K562 (cell line): ENCODE measurements at regions not wholly inside any gene's neighbourhood (a gene's known extent, or its start where the extent isn't known, plus 50 kb on each side); places are given as distances from the start of the nearest gene placed in this dataset.

Experiments
- ETS2 ChIP-seq: IDR thresholded peaks from 2 replicates; pipeline ENCODE4 v1.6.1; 2016; ENCODE audit warnings: borderline replicate concordance, missing genetic modification characterization, mild to moderate bottlenecking, moderate library complexity, missing compliant biosample characterization; ENCODE audit not compliant: poor library complexity, severe bottlenecking
- HNRNPH1 ChIP-seq: fragments of 200-400 bp; formaldehyde crosslinking; optimal IDR thresholded peaks from 2 replicates; pipeline ENCODE3; 2017; ENCODE audit warnings: low read depth, mild to moderate bottlenecking, low read length, moderate library complexity
- JUN ChIP-seq, 2 experiments: sonication (generic) in 1 of 2; formaldehyde crosslinking in 1 of 2; IDR thresholded peaks; 2 replicates each; pipeline versions ENCODE4 v1.6.1 to v1.8.0; 2012 to 2022; ENCODE audit warnings: borderline replicate concordance in 2 of 2, mild to moderate bottlenecking in 2 of 2, improper control_type of control experiment in 1 of 2, low read depth in 1 of 2, low read length in 1 of 2, missing genetic modification reagents in 1 of 2
- MTA2 ChIP-seq: fragments of 450-650 bp; IDR thresholded peaks from 2 replicates; pipeline ENCODE4 v1.6.1; 2016; ENCODE audit warnings: low read depth
- MTA3 ChIP-seq: fragments of 450-650 bp; formaldehyde crosslinking; IDR thresholded peaks from 2 replicates; pipeline ENCODE4 v1.6.1; 2017; ENCODE audit warnings: mild to moderate bottlenecking, borderline replicate concordance
- NONO ChIP-seq, 2 experiments: fragments of 200-400 bp in 1 of 2; fragments of 450-650 bp in 1 of 2; formaldehyde crosslinking in 1 of 2; IDR thresholded peaks; 2 replicates each; pipeline ENCODE4 v1.6.1; 2017; ENCODE audit warnings: low read depth in 2 of 2, mild to moderate bottlenecking in 2 of 2, moderate library complexity in 2 of 2, low read length in 1 of 2
- PPARD ChIP-seq: fragments of 250-450 bp; sonication (Bioruptor Pico); IDR thresholded peaks from 2 replicates; pipeline ENCODE4 v1.8.0; 2022; ENCODE audit warnings: inconsistent platforms, mild to moderate bottlenecking, moderate library complexity
- SAFB ChIP-seq: fragments of 200-400 bp; formaldehyde crosslinking; IDR thresholded peaks from 2 replicates; pipeline ENCODE4 v1.6.1; 2017; ENCODE audit warnings: low read depth, low read length, borderline replicate concordance
- WHSC1 ChIP-seq: IDR thresholded peaks from one replicate; pipeline ENCODE4 v1.6.1; 2012; ENCODE audit warnings: low read length, control low read depth, inconsistent platforms
- ZNF253 ChIP-seq: fragments of 250-450 bp; sonication (Bioruptor Pico); conservative IDR thresholded peaks from 2 replicates; pipeline ENCODE4 v1.6.1; 2021; ENCODE audit warnings: mild to moderate bottlenecking
- ZNF263 ChIP-seq: sonication (generic); formaldehyde crosslinking; IDR thresholded peaks from 2 replicates; pipeline ENCODE4 v1.8.0; 2022; ENCODE audit warnings: mild to moderate bottlenecking, missing genetic modification reagents, borderline replicate concordance
- TF ChIP-seq, protein P1 (sequence below): sonication (generic); formaldehyde crosslinking; IDR thresholded peaks from 2 replicates; pipeline ENCODE4 v1.8.0; 2022; ENCODE audit warnings: mild to moderate bottlenecking, missing genetic modification reagents
- TF ChIP-seq, protein P2 (sequence below): fragments of 450-650 bp; IDR thresholded peaks from 2 replicates; pipeline ENCODE4 v1.6.1; 2016; ENCODE audit warnings: low read depth, mild to moderate bottlenecking, moderate library complexity

DNA sequence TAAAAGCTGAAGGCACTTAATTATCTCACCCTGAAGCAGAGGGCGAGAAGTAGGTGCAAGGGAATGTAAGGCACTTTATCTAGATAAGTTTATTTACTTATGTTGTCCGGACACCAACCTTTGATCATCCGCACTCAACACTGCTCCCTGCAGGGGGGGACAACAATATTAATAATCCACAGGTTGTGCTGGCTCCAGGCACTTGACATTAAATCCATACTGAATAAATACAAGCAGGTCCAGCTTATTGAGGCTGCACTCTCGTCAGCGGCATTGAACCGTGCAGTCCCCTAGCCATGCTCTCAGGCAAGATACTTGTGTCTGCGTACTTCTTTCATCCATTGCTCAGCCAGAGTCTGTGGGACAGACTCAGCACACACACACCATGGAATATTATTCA is 374.5 kb upstream of the NBEA start (continued):
- TF ChIP-seq HNRNPH1 (no peak), NONO (IDR thresholded peaks at IDR 0.05; ENCODE audit: low read depth in 2 of 2, low read length in 1 of 2) (no peak), ZNF263 (CRISPR knock-in tag) (no peak), WHSC1 (no peak), JUN (IDR thresholded peaks at IDR 0.05; ENCODE audit: borderline replicate concordance, low read depth, low read length) (no peak), JUN (CRISPR knock-in tag; IDR thresholded peaks at IDR 0.05; ENCODE audit: borderline replicate concordance) (no peak), PPARD (CRISPR knock-in tag) (no peak), MTA2 (no peak), ZNF253 (CRISPR knock-in tag) (no peak), ETS2 (tag) (no peak), MTA3 (no peak), SAFB (no peak)
- TF ChIP-seq, protein P1, sequence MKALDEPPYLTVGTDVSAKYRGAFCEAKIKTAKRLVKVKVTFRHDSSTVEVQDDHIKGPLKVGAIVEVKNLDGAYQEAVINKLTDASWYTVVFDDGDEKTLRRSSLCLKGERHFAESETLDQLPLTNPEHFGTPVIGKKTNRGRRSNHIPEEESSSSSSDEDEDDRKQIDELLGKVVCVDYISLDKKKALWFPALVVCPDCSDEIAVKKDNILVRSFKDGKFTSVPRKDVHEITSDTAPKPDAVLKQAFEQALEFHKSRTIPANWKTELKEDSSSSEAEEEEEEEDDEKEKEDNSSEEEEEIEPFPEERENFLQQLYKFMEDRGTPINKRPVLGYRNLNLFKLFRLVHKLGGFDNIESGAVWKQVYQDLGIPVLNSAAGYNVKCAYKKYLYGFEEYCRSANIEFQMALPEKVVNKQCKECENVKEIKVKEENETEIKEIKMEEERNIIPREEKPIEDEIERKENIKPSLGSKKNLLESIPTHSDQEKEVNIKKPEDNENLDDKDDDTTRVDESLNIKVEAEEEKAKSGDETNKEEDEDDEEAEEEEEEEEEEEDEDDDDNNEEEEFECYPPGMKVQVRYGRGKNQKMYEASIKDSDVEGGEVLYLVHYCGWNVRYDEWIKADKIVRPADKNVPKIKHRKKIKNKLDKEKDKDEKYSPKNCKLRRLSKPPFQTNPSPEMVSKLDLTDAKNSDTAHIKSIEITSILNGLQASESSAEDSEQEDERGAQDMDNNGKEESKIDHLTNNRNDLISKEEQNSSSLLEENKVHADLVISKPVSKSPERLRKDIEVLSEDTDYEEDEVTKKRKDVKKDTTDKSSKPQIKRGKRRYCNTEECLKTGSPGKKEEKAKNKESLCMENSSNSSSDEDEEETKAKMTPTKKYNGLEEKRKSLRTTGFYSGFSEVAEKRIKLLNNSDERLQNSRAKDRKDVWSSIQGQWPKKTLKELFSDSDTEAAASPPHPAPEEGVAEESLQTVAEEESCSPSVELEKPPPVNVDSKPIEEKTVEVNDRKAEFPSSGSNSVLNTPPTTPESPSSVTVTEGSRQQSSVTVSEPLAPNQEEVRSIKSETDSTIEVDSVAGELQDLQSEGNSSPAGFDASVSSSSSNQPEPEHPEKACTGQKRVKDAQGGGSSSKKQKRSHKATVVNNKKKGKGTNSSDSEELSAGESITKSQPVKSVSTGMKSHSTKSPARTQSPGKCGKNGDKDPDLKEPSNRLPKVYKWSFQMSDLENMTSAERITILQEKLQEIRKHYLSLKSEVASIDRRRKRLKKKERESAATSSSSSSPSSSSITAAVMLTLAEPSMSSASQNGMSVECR (CRISPR knock-in tag), result no peak
- TF ChIP-seq, protein P2, sequence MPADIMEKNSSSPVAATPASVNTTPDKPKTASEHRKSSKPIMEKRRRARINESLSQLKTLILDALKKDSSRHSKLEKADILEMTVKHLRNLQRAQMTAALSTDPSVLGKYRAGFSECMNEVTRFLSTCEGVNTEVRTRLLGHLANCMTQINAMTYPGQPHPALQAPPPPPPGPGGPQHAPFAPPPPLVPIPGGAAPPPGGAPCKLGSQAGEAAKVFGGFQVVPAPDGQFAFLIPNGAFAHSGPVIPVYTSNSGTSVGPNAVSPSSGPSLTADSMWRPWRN, result no peak
